H54 (cell line): ENCODE measurements at regions not wholly inside any gene's neighbourhood (a gene's known extent, or its start where the extent isn't known, plus 50 kb on each side); places are given as distances from the start of the nearest gene placed in this dataset.
"Not testable (repeated sequence)": the region's sequence is repeated elsewhere in the genome, so short reads cannot be mapped to it uniquely, and the experiment has no call there.

Source experiments
- DNase-seq: peaks from one replicate; pipeline ENCODE4 v3.0.0; 2011; ENCODE audit warnings: low spot score, mixed read lengths; ENCODE audit not compliant: insufficient read length
- FAIRE-seq: peaks from 3 replicates; lab custom pipeline; 2011; peaks lifted over from hg19 to GRCh38; lab: Jason Lieb, UNC
- POLR2A ChIP-seq: IDR thresholded peaks from 2 replicates; pipeline ENCODE4 v1.6.1; 2011; ENCODE audit warnings: low read depth, mild to moderate bottlenecking, low read length

- DNase-seq, FAIRE-seq: not testable (repeated sequence)
These were observed 50.6 kb upstream of the GRHL3 start for GRCh38 chr1:24268555-24268954.

DNA sequence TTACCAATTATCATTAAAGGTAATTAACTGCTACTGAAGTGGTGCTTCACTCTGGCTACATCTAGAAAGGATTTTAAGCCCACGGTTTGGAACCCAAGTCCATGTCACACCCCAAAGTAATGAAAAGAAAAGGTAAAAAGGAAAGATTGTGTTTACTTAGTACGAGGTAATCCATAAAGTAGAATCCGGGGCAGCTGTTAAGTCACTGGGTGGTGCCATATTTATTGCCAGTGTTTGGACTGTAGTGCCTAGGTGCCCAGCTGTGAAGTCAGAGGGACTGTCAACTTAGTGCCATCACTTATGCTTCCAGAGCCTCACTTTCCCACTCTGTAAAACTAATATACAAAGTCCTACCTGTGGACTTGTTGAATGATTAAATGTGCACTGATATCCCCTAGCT, 52.2 kb upstream of the GRHL3 start:
- FAIRE-seq (no peak), DNase-seq (no peak)
- no peak for TF ChIP-seq POLR2A

GRCh38 chr1:24266398-24266941, 52.7 kb upstream of the GRHL3 start:
- no peak for TF ChIP-seq POLR2A
- peak; percentile 84 for FAIRE-seq
- peak; percentile 65 for DNase-seq

DNA sequence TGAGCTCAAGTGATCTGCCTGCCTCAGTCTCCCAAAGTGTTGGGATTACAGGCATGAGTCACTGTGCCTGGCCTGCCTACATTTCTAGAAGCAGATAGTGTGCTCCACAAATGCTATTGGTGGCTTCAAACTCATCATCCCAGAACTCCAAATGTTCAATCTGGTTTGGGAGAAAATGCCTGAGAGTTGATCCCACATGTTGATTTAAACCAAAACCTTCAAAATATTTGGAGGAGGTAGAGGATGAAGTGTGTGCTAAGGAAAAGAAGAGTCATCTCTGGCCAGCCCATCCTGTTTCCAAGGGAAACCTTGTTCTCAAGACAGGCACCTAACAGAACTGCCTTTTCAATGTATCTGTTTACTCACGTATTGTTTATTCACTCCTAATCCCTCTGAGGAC, 55.4 kb upstream of the GRHL3 start:
- FAIRE-seq: no peak
- TF ChIP-seq POLR2A: no peak
- no peak for DNase-seq

- FAIRE-seq (no peak), DNase-seq (no peak)
- no peak for TF ChIP-seq POLR2A
These were observed 55.9 kb upstream of the GRHL3 start for GRCh38 chr1:24263211-24263610.

GRCh38 chr1:24261977-24262376, 57.2 kb upstream of the GRHL3 start:
- no peak for FAIRE-seq
- TF ChIP-seq POLR2A: no peak
- no peak for DNase-seq

DNA sequence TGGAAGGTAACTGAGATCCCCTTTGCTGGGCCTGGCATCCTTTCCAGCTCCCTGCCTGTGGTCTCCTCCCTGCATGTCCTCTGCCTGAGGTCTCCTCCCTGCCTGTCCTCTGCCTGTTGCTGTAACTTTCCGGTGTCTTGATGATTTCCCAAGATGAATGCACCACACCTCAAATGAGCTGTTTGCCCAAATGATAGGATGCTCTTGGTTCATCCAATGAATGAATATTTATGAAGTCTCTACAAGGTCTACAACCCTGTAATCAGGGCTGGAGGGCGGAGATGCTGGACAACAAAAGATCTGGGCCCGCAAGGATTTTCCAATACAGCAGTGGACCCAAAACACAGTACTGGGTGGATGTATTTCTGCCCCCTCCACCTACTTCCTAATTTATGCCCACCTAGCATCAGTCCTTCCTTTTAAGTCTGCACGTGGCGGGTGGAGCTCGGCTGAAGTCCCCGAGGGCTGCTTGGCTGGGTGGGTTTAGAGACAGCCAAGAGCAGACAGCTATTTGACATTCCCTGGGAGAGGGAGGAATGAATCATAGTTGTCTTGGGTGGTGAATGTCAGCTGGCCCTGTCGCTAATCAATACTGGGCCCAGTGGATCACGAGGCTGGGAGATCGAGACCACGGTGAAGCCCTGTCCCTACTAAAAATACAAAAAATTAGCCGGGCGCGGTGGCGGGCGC, 60.3 kb upstream of the GRHL3 start:
- TF ChIP-seq POLR2A: no peak
- FAIRE-seq: no peak
- no peak for DNase-seq

DNA sequence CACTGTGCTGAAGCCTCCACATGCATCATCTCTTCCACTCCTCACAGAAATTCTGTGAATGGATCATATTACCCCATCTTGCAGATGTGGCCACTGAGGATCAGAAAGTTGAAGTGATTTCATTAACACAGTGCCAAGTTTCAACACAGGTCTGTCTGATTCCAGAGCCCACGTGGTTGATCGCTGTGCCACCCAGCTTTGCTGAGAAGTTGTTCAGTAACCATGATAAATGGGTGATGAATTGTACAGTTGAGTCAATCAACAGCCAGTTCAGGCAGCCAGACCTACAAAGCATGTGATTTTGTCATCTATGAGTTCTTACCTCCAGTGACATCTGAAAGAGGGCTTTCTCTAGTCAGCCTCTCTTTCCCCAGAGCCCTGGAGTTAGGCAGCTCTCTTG, 61.8 kb upstream of the GRHL3 start:
- FAIRE-seq: no peak
- no peak for TF ChIP-seq POLR2A
- DNase-seq: no peak

DNA sequence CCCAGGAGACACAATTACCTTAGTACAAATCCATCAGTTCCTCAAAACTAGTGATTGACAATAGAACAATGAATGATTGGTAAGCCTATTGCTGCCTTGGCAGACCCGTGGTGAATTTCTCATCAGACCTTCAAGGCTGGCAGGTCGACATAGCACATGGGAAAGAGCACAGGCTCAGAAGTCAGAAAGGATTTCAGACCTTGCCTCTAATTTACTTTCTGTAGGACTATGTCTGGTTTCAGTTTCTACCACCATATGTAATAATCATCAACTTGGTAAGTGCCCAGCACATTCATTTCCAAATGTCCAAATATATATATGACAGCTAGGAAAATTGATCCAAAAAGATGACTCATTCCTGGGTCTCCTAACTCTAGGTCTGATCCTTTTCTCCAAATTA, 62.5 kb upstream of the GRHL3 start:
- FAIRE-seq (no peak), DNase-seq (no peak)
- no peak for TF ChIP-seq POLR2A

DNA sequence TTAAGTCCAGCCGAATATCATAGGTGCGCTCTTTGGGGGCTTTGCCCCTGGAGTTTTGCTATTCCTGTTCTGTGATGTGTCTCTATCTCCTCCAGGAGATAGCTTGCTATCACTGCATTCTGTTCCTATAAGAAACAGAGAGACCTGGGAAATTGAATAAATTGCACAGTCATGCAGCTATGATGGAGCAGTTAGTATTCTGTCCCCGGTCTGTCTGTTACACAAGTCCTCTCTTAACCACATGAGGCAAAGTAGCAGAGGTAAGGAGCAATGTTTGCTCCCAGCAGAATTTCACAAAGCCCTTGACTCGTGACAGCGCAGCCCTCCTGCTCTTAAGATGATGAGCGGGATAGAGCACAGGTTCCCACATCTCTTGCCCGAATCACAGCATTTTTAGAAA, 63.9 kb upstream of the GRHL3 start:
- FAIRE-seq (no peak), DNase-seq (no peak)
- no peak for TF ChIP-seq POLR2A

- TF ChIP-seq POLR2A: no peak
- DNase-seq (no peak), FAIRE-seq (no peak)
These were observed 64.4 kb upstream of the GRHL3 start for GRCh38 chr1:24254783-24255182.

DNA sequence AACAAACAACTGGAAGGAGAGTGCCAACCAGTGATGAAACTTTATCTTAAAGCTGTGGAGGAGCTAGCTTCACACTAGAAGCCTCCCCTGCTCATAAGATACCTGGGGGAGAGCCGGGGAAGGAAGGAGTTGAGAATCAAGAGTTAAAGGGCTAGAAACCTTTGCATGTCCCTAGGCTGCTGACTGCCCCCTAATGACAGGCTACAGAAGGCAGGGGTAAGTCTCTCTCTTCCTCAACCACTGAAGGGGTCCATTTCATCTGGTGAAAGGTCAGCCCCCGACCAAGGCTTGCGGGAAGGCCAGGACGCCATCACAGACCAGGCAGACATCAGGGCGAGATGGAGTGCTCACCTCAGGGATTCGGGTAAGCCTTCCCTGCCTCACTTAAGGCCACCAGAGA, 65.6 kb upstream of the GRHL3 start:
- TF ChIP-seq POLR2A: no peak
- DNase-seq (no peak), FAIRE-seq (no peak)

GRCh38 chr1:24252185-24252780, 65.2 kb upstream of the IFNLR1 start:
- TF ChIP-seq POLR2A: no peak
- FAIRE-seq: no peak
- DNase-seq: no peak

- FAIRE-seq: no peak
- DNase-seq: no peak
- TF ChIP-seq POLR2A: no peak
These were observed 64.4 kb upstream of the IFNLR1 start for GRCh38 chr1:24251501-24251900.

GRCh38 chr1:24250791-24251190, 63.7 kb upstream of the IFNLR1 start:
- DNase-seq (no peak), FAIRE-seq (no peak)
- TF ChIP-seq POLR2A: no peak
